H1 (cell line): ENCODE measurements at regions not wholly inside any gene's neighbourhood (a gene's known extent, or its start where the extent isn't known, plus 50 kb on each side); places are given as distances from the start of the nearest gene placed in this dataset.

Source experiments
- CHD7 ChIP-seq: fragments of 300-600 bp; sonication (generic); IDR thresholded peaks from 2 replicates; pipeline ENCODE4 v1.7.1; 2012; ENCODE audit warnings: low read length, moderate library complexity, mild to moderate bottlenecking, inconsistent platforms; ENCODE audit not compliant: insufficient replicate concordance
- EGR1 ChIP-seq: IDR thresholded peaks from 2 replicates; pipeline ENCODE4 v1.6.1; 2011; ENCODE audit warnings: low read depth, low read length, borderline replicate concordance
- GTF2F1 ChIP-seq: IDR thresholded peaks from 2 replicates; pipeline ENCODE4 v1.6.1; 2012; ENCODE audit warnings: low read depth, low read length, improper control_type of control experiment, borderline replicate concordance
- HDAC6 ChIP-seq: IDR thresholded peaks from one replicate; pipeline ENCODE4 v1.7.1; 2012; ENCODE audit warnings: low read depth, mild to moderate bottlenecking, inconsistent platforms, low read length, moderate library complexity
- PHF8 ChIP-seq: fragments of 200-600 bp; sonication (generic); conservative IDR thresholded peaks from 2 replicates; pipeline ENCODE4 v1.7.1; 2012; ENCODE audit warnings: low read depth, mild to moderate bottlenecking, inconsistent platforms, low read length, moderate library complexity
- SP1 ChIP-seq: IDR thresholded peaks from 2 replicates; pipeline ENCODE4 v1.6.1; 2011; ENCODE audit warnings: low read depth, low read length
- SP4 ChIP-seq: IDR thresholded peaks from 2 replicates; pipeline ENCODE4 v1.6.1; 2012; ENCODE audit warnings: low read length, inconsistent platforms
- SRF ChIP-seq: IDR thresholded peaks from 2 replicates; pipeline ENCODE4 v1.6.1; 2011; ENCODE audit warnings: mild to moderate bottlenecking, low read depth, low read length, moderate library complexity

DNA sequence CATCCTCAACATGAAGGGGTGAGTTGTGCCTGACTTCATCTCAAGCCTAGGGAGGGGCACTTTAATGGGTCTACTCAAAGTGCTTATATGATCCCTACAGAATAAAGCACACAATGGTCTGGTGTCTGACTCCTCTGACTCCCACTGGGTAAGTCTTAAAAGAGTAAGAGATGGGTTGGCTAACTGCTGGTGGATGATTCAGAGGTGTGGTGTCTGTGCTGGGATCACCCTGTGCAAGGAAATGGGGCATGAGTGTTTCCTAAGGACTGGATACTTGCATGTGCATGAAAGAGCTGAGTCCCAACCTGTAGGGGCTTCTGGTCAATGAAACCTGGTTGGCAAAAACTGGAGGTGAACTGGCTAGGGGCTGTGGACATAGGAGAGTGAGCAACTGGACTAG is 158.8 kb downstream of the IL20RB start (continued):
- TF ChIP-seq CHD7 (no peak), PHF8 (no peak), HDAC6 (no peak), SRF (no peak), EGR1 (no peak), GTF2F1 (no peak), SP4 (no peak), SP1 (no peak)
- TF ChIP-seq, all 59 proteins: peak for 0
